ENCODE measurements at regions not wholly inside any gene's neighbourhood (a gene's known extent, or its start where the extent isn't known, plus 50 kb on each side); places are given as distances from the start of the nearest gene placed in this dataset.

DNA sequence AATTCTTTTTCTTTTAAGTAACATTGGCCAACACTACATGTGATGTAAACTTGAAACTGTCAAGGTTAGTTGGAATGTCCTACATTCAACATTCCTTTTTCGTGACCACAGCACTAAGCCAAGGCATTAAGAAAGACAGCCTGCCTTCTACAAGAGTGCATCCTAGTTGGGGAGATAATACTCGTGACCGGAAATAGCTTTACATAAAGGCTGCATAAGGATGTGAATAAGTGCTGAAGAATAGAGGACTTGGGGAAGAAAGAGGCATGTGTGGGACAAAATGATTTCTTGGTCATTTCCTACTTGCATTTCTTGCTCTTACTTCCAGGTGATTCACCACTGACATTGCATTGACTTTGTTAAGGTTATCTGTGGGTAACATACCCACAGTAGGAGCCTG, 282.0 kb downstream of the DMRT2 start:
- H3K4me1 ChIP-seq (ENCODE audit: control insufficient read depth in 5 of 5, insufficient read depth in 5 of 5, low read length in 5 of 5) = peaks cover 0 to 10% (median 0%) of the 10 kb centered on the region in 5 donors
- H3K4me3 ChIP-seq (ENCODE audit: low read depth in 1 of 5, low read length in 5 of 5) = no peak overlapping the region
- no peaks in the 10 kb centered on the region for H3K9me3 ChIP-seq (ENCODE audit: control insufficient read depth in 5 of 5, low read length in 5 of 5)
- no peaks in the 10 kb centered on the region for H3K27me3 ChIP-seq (ENCODE audit: control insufficient read depth in 5 of 5, insufficient read depth in 4 of 5, low read length in 5 of 5)
- H3K27ac ChIP-seq (ENCODE audit: low read depth, low read length) = no peak overlapping the region
- no peak overlapping the region for H3K9ac ChIP-seq (ENCODE audit: low read length in 5 of 5)
- peaks cover 0 to 8% (median 3%) of the 10 kb centered on the region in 5 donors for H3K36me3 ChIP-seq (ENCODE audit: control insufficient read depth in 5 of 5, insufficient read depth in 5 of 5, low read length in 5 of 5)

DNA sequence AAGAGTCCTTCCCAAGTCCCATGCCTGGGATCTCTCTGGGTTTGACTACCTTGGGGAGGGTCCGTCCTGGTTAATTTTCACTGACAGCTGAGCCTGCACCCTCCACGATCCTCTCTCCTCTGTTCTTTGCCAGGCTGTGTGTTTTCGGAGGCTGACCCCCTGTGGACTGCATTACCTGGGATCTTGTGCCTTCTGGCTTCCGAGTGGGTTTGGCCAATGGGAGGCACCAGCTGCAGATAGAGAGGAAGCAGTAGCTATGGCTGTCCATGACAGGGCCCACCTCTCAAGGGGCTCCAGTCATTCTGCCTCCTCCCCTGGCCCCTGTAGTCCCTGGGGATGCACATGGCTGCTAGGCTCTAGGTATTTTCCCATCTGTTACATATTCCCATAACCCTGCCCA, 285.0 kb downstream of the DMRT2 start:
- Histone ChIP-seq H3K4me3 (ENCODE audit: low read depth in 1 of 5, low read length in 5 of 5) (no peak overlapping the region), H3K9me3 (ENCODE audit: control insufficient read depth in 5 of 5, low read length in 5 of 5) (no peaks in the 10 kb centered on the region), H3K36me3 (ENCODE audit: control insufficient read depth in 5 of 5, insufficient read depth in 5 of 5, low read length in 5 of 5) (peaks cover 0 to 8% (median 0%) of the 10 kb centered on the region in 5 donors), H3K4me1 (ENCODE audit: control insufficient read depth in 5 of 5, insufficient read depth in 5 of 5, low read length in 5 of 5) (peaks cover 0 to 15% (median under 1%) of the 10 kb centered on the region in 5 donors), H3K27ac (ENCODE audit: low read depth, low read length) (no peak overlapping the region), H3K27me3 (ENCODE audit: control insufficient read depth in 5 of 5, insufficient read depth in 4 of 5, low read length in 5 of 5) (no peaks in the 10 kb centered on the region), H3K9ac (ENCODE audit: low read length in 5 of 5) (no peak overlapping the region)

DNA sequence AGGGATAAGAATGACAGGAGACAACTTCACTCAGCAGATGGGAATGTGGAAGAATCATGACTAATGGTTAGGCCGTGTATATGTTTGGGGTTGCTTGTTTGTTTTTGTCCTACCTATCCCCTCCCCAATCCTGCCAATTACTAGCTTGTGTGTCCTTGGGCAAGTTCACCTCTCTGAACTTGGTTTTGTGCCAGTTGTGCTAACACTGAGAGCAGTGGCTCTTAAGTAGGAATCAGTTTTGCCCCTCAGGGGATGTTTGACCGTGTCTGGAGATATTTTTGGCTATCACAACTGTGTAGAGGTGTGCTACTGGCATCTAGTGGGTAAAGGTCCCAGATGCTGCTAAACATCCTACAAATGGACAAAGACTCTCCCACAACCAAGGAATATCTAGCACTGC, 287.0 kb downstream of the DMRT2 start:
- no peak overlapping the region for H3K9ac ChIP-seq (ENCODE audit: low read length in 5 of 5)
- H3K9me3 ChIP-seq (ENCODE audit: control insufficient read depth in 5 of 5, low read length in 5 of 5) = no peaks in the 10 kb centered on the region
- no peak overlapping the region for H3K27ac ChIP-seq (ENCODE audit: low read depth, low read length)
- H3K4me3 ChIP-seq (ENCODE audit: low read depth in 1 of 5, low read length in 5 of 5) = no peak overlapping the region
- H3K27me3 ChIP-seq (ENCODE audit: control insufficient read depth in 5 of 5, insufficient read depth in 4 of 5, low read length in 5 of 5) = no peaks in the 10 kb centered on the region
- peaks cover 0 to 9% (median 0%) of the 10 kb centered on the region in 5 donors for H3K36me3 ChIP-seq (ENCODE audit: control insufficient read depth in 5 of 5, insufficient read depth in 5 of 5, low read length in 5 of 5)
- peaks cover 0 to 17% (median 4%) of the 10 kb centered on the region in 5 donors for H3K4me1 ChIP-seq (ENCODE audit: control insufficient read depth in 5 of 5, insufficient read depth in 5 of 5, low read length in 5 of 5)

DNA sequence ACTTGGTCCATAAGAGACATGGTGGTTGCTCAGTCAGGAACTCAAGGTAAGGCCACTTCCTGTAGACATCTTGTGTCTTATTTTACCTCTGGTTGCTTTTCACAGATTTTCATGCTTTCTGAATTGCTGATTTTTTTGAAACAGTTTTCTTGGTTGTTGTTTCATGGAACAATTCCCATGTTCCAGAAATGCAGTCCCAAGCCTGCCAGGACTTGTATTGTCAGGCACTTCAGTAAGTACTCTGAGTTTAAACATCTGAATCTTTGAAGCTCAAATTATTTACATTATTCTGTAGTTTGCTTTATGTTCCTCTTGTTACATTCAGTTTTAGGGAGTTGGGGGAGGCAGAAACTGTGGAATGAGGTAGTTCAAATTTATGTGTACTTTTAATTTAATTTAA, 290.2 kb downstream of the DMRT2 start:
- Histone ChIP-seq H3K4me1 (ENCODE audit: control insufficient read depth in 5 of 5, insufficient read depth in 5 of 5, low read length in 5 of 5) (peaks cover 0 to 13% (median 4%) of the 10 kb centered on the region in 5 donors), H3K36me3 (ENCODE audit: control insufficient read depth in 5 of 5, insufficient read depth in 5 of 5, low read length in 5 of 5) (peaks cover 0 to 2% (median 0%) of the 10 kb centered on the region in 5 donors), H3K9me3 (ENCODE audit: control insufficient read depth in 5 of 5, low read length in 5 of 5) (peaks cover 0 to 3% (median 0%) of the 10 kb centered on the region in 5 donors), H3K27me3 (ENCODE audit: control insufficient read depth in 5 of 5, insufficient read depth in 4 of 5, low read length in 5 of 5) (no peaks in the 10 kb centered on the region), H3K4me3 (ENCODE audit: low read depth in 1 of 5, low read length in 5 of 5) (no peak overlapping the region), H3K27ac (ENCODE audit: low read depth, low read length) (no peak overlapping the region), H3K9ac (ENCODE audit: low read length in 5 of 5) (no peak overlapping the region)

DNA sequence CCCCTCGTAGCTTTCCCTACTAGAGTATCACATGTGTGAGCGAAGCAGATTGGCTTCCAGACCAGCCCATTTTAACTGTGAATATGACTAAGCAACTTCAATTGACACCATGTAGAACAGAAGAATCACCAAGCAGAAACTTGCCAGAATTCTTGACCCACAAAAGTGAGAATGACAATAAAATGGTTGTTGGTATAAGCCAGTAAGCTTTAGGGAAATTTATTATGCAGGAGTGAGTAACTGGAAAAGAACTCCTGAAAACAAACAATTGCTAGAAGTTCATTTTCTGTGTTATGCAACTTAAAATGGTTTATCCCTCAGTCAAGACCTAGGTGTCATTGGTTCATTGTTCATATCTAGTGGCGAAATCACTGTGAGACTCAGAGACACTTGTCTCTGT, 303.1 kb downstream of the DMRT2 start:
- no peaks in the 10 kb centered on the region for H3K27me3 ChIP-seq (ENCODE audit: control insufficient read depth in 5 of 5, insufficient read depth in 4 of 5, low read length in 5 of 5)
- H3K9me3 ChIP-seq (ENCODE audit: control insufficient read depth in 5 of 5, low read length in 5 of 5) = no peaks in the 10 kb centered on the region
- H3K36me3 ChIP-seq (ENCODE audit: control insufficient read depth in 5 of 5, insufficient read depth in 5 of 5, low read length in 5 of 5) = peaks cover 0 to 7% (median 0%) of the 10 kb centered on the region in 5 donors
- peaks cover 0 to 27% (median 7%) of the 10 kb centered on the region in 5 donors for H3K4me1 ChIP-seq (ENCODE audit: control insufficient read depth in 5 of 5, insufficient read depth in 5 of 5, low read length in 5 of 5)
- no peak overlapping the region for H3K9ac ChIP-seq (ENCODE audit: low read length in 5 of 5)
- H3K4me3 ChIP-seq (ENCODE audit: low read depth in 1 of 5, low read length in 5 of 5) = no peak overlapping the region
- no peak overlapping the region for H3K27ac ChIP-seq (ENCODE audit: low read depth, low read length)

DNA sequence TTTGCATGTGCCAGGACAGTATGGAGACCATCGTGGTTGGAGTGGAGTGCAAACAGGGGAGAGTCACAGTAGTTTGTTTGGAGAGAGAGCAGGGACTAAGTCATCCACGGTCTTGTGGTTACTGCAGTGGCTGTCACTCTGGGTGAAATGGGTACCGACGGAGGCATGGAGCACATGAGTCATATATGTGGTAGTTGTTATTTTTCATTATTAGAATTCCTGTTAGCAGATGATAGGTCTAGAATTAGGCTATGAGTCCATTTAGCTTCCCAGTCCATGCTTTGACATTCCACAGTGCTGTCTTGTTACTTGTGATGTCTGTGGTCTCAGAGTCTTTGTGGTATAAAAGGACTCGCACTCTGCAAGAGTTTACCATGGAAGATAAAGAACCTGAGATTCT, 303.9 kb downstream of the DMRT2 start:
- no peak overlapping the region for H3K4me3 ChIP-seq (ENCODE audit: low read depth in 1 of 5, low read length in 5 of 5)
- peaks cover 0 to 25% (median 7%) of the 10 kb centered on the region in 5 donors for H3K4me1 ChIP-seq (ENCODE audit: control insufficient read depth in 5 of 5, insufficient read depth in 5 of 5, low read length in 5 of 5)
- no peak overlapping the region for H3K27ac ChIP-seq (ENCODE audit: low read depth, low read length)
- no peak overlapping the region for H3K9ac ChIP-seq (ENCODE audit: low read length in 5 of 5)
- H3K36me3 ChIP-seq (ENCODE audit: control insufficient read depth in 5 of 5, insufficient read depth in 5 of 5, low read length in 5 of 5) = peaks cover 0 to 4% (median 0%) of the 10 kb centered on the region in 5 donors
- H3K27me3 ChIP-seq (ENCODE audit: control insufficient read depth in 5 of 5, insufficient read depth in 4 of 5, low read length in 5 of 5) = no peaks in the 10 kb centered on the region
- no peaks in the 10 kb centered on the region for H3K9me3 ChIP-seq (ENCODE audit: control insufficient read depth in 5 of 5, low read length in 5 of 5)

DNA sequence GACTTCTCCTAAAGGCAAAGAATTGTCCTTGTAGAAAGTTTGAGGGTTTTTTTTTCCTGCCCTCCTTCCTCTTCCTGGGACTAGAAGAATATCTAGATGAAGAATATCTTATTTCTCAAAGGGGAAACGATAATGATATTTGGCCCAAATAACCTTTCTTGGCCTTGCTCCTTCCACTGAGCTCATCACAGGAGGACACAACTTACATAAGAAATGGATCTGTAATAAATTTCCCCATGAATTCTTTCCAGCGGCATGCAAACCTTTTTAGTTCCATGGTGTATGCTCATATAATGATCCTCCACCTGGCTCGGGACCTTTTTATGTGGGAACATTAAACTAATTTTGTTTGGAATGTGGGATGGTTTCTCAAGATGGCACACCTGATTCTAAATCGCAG, 304.4 kb downstream of the DMRT2 start:
- H3K9me3 ChIP-seq (ENCODE audit: control insufficient read depth in 5 of 5, low read length in 5 of 5) = no peaks in the 10 kb centered on the region
- no peak overlapping the region for H3K27ac ChIP-seq (ENCODE audit: low read depth, low read length)
- peaks cover 0 to 20% (median 7%) of the 10 kb centered on the region in 5 donors for H3K4me1 ChIP-seq (ENCODE audit: control insufficient read depth in 5 of 5, insufficient read depth in 5 of 5, low read length in 5 of 5)
- no peak overlapping the region for H3K9ac ChIP-seq (ENCODE audit: low read length in 5 of 5)
- peaks cover 0 to 7% (median 0%) of the 10 kb centered on the region in 5 donors for H3K36me3 ChIP-seq (ENCODE audit: control insufficient read depth in 5 of 5, insufficient read depth in 5 of 5, low read length in 5 of 5)
- H3K27me3 ChIP-seq (ENCODE audit: control insufficient read depth in 5 of 5, insufficient read depth in 4 of 5, low read length in 5 of 5) = no peaks in the 10 kb centered on the region
- no peak overlapping the region for H3K4me3 ChIP-seq (ENCODE audit: low read depth in 1 of 5, low read length in 5 of 5)

DNA sequence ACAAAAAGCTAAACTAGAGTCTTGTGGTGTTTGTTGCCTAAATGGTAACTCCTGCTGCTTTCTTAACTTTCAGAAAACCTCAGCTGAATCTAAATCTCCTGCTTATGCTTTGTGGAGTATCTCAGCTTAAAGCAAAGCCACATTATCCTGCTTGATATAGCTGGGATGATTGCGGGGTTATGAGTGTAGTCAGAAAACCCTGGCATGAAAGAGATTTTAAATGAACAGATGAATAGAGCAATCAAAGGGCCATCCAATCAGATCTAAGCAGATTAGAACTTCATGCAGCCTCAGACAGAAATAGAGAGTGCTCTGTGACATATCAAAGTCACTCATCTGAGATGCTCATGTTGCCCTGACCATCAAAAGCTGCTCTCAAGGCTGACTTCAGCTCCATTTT, 305.5 kb downstream of the DMRT2 start:
- no peaks in the 10 kb centered on the region for H3K27me3 ChIP-seq (ENCODE audit: control insufficient read depth in 5 of 5, insufficient read depth in 4 of 5, low read length in 5 of 5)

DNA sequence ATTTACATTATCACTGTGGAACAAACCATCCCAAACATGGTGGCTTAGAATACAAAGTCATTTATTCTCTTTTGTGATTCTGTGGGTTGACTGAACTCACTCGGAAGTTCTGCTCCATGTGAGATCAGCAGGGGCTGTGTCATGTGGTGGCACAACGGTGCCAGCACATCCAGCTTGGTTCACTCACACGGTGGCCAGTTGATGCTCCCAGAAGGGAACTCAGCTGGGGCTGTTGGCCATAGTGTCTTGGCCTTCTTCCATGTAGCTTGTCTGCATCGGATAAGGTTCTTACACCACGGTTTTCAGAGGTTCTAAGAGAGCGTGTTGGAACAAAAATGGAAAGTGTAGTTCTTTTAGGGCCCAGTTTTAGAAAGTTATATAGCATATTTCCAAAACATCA, 312.7 kb downstream of the DMRT2 start:
- H3K9ac ChIP-seq (ENCODE audit: low read length in 5 of 5) = no peak overlapping the region
- H3K27ac ChIP-seq (ENCODE audit: low read depth, low read length) = no peak overlapping the region
- no peaks in the 10 kb centered on the region for H3K9me3 ChIP-seq (ENCODE audit: control insufficient read depth in 5 of 5, low read length in 5 of 5)
- H3K4me1 ChIP-seq (ENCODE audit: control insufficient read depth in 5 of 5, insufficient read depth in 5 of 5, low read length in 5 of 5) = peaks cover 0 to 6% (median 0%) of the 10 kb centered on the region in 5 donors
- H3K27me3 ChIP-seq (ENCODE audit: control insufficient read depth in 5 of 5, insufficient read depth in 4 of 5, low read length in 5 of 5) = no peaks in the 10 kb centered on the region
- H3K4me3 ChIP-seq (ENCODE audit: low read depth in 1 of 5, low read length in 5 of 5) = no peak overlapping the region
- peaks cover 0 to 12% (median 0%) of the 10 kb centered on the region in 5 donors for H3K36me3 ChIP-seq (ENCODE audit: control insufficient read depth in 5 of 5, insufficient read depth in 5 of 5, low read length in 5 of 5)

More for the DNA sequence above, 305.5 kb downstream of the DMRT2 start:
- H3K27ac ChIP-seq (ENCODE audit: low read depth, low read length) = no peak overlapping the region
- H3K9me3 ChIP-seq (ENCODE audit: control insufficient read depth in 5 of 5, low read length in 5 of 5) = no peaks in the 10 kb centered on the region
- no peak overlapping the region for H3K9ac ChIP-seq (ENCODE audit: low read length in 5 of 5)
- H3K4me3 ChIP-seq (ENCODE audit: low read depth in 1 of 5, low read length in 5 of 5) = no peak overlapping the region
- peaks cover 0 to 4% (median 0%) of the 10 kb centered on the region in 5 donors for H3K36me3 ChIP-seq (ENCODE audit: control insufficient read depth in 5 of 5, insufficient read depth in 5 of 5, low read length in 5 of 5)
- peaks cover 0 to 18% (median 7%) of the 10 kb centered on the region in 5 donors for H3K4me1 ChIP-seq (ENCODE audit: control insufficient read depth in 5 of 5, insufficient read depth in 5 of 5, low read length in 5 of 5)

DNA sequence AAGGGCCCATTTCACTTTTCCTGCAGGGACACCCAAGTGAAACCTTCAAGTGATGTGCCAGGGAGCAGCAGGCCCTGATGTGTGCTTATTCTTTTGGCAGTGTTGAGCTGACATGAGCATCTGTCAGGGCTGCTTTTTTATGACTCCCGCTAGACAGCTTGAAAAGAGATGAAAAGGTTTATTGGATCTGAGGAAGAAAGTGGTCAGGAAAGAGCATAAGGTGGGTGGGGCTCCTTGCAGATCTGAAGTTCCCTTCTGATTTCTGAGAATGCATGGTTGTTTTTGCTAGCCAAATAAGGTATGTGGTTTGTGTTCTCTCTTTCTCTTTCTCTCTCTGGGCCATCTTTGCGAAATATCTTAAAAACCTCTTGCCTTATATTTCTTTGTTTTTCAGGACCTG, 316.1 kb downstream of the DMRT2 start:
- H3K4me3 ChIP-seq (ENCODE audit: low read depth in 1 of 5, low read length in 5 of 5) = no peak overlapping the region
- peaks cover 0 to 6% (median 0%) of the 10 kb centered on the region in 5 donors for H3K4me1 ChIP-seq (ENCODE audit: control insufficient read depth in 5 of 5, insufficient read depth in 5 of 5, low read length in 5 of 5)
- peaks cover 0 to 16% (median 0%) of the 10 kb centered on the region in 5 donors for H3K36me3 ChIP-seq (ENCODE audit: control insufficient read depth in 5 of 5, insufficient read depth in 5 of 5, low read length in 5 of 5)
- H3K27me3 ChIP-seq (ENCODE audit: control insufficient read depth in 5 of 5, insufficient read depth in 4 of 5, low read length in 5 of 5) = no peaks in the 10 kb centered on the region
- H3K9ac ChIP-seq (ENCODE audit: low read length in 5 of 5) = no peak overlapping the region
- no peak overlapping the region for H3K27ac ChIP-seq (ENCODE audit: low read depth, low read length)
- no peaks in the 10 kb centered on the region for H3K9me3 ChIP-seq (ENCODE audit: control insufficient read depth in 5 of 5, low read length in 5 of 5)
